NCI-H187 (cell line): ENCODE measurements at regions not wholly inside any gene's neighbourhood (a gene's known extent, or its start where the extent isn't known, plus 50 kb on each side); places are given as distances from the start of the nearest gene placed in this dataset.

Experiments
- DNase-seq, 2 experiments: peaks; one replicate each; lab custom pipeline; 2025; lab: John Stamatoyannopoulos, UW

DNA sequence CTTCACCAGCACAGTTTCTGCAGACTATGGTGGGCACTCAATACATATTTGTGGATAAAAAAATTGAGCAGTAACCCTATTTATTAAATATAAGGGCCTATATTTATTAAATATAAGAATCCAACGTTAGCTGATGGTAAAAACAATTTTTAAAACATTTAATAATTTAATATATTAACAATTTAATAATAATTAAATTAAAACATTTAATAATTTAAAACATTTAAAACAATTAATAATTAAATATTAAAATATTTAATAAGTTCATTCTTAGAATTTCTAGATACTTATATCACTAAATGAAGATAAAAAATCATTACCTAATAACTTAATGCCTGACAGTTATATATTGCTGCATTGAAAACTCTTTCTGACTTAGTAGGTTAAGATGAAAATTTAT, 880.2 kb upstream of the EPHA6 start:
- no peak for DNase-seq

DNA sequence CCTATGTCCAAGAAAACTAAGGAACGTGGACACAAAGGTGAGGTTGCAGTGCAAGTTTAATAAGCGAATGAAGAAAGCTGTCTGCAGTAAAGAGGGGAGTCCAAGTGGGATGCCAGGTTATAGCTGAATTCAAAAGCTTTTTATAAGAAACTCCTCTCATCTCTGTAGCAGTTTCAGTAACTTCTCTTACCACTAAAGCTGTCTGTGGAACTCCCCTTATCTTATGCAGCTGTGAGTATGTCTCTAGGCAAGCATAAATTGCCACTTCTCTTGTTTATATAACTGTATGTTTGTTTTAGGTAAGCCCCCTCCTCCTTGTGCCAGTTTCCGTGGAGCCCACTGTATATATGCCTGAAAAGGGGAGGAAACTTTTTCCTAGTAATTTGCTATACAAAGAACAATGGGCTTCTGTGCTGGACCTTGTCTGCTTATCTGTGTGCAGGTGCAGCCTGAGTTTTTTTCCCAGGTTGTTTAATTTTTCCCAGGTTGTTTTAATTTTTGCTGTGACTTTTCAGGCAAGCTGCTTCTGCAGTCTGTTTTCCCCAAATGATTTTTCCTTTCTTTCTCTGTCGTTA, 875.1 kb upstream of the EPHA6 start:
- DNase-seq = no peak

DNA sequence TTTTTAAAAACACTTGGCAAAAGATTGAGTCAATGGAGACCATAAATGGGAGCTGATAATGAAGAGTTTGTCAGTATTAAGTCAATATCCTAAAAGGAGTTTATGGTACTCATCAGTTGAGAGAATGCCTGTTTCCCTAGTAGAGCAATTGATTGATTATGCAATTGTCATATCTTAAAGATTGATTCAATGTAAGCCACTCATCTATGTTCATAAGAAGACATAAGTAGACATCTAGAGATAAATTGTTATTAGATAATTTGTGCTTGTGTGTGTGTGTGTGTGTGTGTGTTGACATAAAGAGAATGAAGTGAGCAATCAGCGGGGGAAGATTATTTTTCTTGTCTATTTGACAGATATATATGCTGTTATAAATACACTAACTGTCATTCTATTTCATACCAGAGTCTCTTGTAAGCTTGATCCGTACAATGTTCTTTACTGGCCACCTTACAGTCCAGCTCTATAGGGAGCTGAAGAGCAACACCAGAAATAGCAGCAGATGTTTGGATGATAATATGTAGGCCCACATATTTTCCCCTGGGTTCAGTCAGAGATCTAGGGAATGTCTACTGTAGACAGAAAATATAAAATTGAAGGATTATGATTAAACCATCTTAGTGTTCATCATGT, 848.6 kb upstream of the EPHA6 start:
- no peak for DNase-seq

DNA sequence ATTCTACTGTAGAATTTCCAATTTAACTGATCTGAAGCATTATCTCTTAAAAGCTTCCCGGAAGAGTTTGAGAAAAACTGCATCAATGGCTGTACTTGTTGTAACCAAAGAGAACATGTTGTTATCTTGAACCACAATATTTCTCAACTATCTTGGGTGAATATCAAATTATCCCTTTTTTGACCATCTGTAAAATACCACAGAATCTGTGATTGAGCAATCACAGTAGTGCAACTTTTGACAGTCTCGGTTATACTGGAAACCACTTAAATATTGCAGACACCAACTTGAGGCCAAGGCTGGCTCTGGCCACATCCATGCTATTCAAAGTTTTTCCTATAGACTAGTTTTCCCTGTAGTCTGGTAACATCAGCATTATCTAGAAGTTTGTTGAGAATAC, 842.8 kb upstream of the EPHA6 start:
- no peak for DNase-seq

DNA sequence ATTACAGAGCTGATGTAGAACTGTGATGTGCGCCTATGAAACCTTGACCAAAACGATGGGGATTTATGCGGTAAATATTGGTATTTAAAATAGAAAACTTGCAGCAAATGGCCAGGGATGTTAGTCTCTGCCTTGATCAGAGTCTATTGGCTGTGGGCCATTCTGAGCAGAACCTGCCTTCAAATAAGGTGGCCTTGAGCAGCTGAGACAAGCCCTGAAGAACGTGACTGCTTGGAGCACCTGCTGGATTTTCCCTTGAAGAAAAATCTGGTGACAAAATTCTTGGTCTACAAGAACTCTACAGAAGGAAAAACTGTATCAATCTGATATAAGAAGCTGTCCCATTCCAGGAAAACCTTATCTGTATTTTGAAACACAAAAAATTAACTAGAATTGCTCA, 820.1 kb upstream of the EPHA6 start:
- DNase-seq = no peak

GRCh38 chr3:96000966-96001365, 813.4 kb upstream of the EPHA6 start:
- no peak for DNase-seq

- DNase-seq = no peak
Measured at GRCh38 chr3:96007650-96008195, 806.7 kb upstream of the EPHA6 start.

- DNase-seq = no peak
Measured at GRCh38 chr3:96012939-96013338, 801.5 kb upstream of the EPHA6 start.

GRCh38 chr3:96017556-96017955, 796.8 kb upstream of the EPHA6 start:
- DNase-seq = no peak

- DNase-seq = no peak
Measured at GRCh38 chr3:96022676-96023075, 791.7 kb upstream of the EPHA6 start.

DNA sequence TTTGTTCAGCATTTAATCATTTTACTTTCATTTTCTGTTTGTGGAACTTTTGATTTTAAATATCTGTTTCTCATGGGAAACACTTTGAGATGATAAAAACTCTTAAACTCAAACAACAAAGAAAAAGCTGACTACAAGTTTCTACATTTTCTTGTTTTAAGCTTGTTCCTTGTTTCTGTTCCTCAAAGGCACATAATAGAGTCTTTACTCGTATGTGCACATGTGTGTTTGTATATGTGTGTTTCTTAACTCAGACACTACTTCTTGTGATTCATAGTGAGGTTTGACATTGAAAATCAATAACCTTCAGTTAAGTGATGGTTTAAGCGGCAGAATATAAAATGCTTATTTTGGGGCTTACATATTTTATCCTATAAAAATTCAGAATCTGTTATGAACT, 786.7 kb upstream of the EPHA6 start:
- DNase-seq = no peak

DNA sequence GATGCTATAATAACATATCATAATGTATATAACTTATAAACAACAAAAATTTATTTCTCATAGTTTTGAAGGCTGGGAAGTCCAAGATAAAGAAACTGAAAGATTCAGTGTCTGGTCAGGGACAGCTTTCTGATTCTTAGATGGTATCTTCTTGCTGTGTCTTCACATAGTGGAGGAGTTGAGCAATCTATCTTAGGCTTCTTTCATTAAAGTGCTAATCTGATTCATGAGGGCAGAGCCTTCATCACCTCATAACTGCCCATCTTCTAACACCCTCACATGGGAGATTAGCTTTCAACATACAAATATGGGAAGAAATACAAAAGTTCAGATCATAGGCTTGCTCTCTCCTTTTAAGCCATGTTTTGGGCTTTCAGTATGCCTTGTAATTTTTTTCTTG, 774.8 kb upstream of the EPHA6 start:
- no peak for DNase-seq

- no peak for DNase-seq
Measured at GRCh38 chr3:96059301-96059700, 755.1 kb upstream of the EPHA6 start.

GRCh38 chr3:96069065-96069464, 745.3 kb upstream of the EPHA6 start:
- DNase-seq = no peak

DNA sequence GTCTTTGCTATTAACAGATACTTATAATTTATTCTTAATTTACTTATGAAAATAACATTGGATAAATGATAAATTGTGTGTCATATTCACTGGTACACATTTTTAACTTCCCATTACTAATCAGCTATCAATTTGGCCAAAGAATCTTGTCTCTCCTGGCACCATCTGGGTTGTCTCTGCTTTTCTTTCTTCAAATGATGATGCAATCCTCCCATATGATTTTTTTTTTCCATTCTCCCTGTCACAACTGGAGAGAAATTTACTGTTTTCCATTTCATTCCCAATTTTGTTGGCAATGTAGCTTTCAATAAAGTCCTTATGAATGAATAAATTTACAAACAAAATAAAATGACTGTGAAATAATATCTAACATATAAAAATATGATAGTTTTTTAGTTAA, 743.7 kb upstream of the EPHA6 start:
- no peak for DNase-seq

DNA sequence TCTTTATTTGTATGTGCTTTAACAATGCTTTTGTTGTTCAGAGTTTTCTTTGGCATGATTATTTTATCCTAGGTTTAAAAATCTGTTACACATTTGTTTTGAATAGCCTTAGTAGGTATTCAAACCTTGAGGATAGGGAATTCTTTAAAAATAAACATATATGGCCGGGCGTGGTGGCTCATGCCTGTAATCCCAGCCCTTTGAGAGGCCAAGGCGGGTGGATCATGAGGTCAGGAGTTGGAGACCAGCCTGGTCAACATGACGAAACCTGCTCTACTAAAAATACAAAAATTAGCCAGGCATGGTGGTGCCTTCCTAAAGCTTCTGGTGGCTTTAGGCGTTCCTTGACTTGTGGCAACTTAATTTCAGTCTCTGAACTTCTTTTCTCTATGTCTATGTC, 743.3 kb upstream of the EPHA6 start:
- DNase-seq = no peak

DNA sequence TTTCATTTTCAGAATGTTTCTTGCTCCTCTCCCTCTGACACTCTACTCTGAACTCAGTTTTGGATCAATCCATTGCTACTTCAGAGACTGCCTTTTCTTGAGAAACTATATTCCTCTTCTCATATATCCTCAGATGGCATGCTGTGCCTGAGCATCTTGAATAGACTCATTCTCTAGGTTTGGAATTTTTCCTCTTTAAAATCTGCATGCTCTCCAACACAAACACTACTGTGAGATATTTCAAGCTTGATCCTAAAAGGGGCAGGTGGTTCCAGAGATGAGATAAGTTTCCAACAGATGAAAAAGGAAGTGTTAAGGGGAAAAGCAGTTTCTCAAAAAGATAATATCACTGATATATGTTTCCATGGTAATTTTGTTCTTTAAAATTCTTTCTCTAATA, 742.2 kb upstream of the EPHA6 start:
- no peak for DNase-seq

DNA sequence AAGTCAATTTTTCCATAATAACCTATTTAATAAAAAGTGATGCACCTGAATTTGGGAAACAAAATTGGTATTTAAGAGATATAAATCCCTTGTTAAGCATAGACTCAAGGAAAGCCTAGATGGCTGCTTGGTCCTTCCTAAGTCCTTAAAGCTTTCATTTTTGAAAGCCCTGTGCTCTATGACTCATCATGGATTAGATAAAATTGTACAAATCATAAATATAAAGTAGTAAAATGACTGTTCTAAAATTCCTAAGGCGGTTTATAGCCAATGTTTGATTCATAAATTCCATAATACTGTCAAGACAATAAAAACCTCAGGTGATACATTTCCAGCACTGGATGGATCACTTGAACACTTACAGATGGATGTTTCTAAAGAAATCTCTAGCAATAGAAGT, 730.8 kb upstream of the EPHA6 start:
- DNase-seq = no peak

GRCh38 chr3:96086018-96086417, 728.4 kb upstream of the EPHA6 start:
- no peak for DNase-seq

- no peak for DNase-seq
Measured at GRCh38 chr3:96101006-96101560, 713.3 kb upstream of the EPHA6 start.

GRCh38 chr3:96106701-96107100, 707.7 kb upstream of the EPHA6 start:
- no peak for DNase-seq
